GM12873 (cell line): ENCODE measurements at regions not wholly inside any gene's neighbourhood (a gene's known extent, or its start where the extent isn't known, plus 50 kb on each side); places are given as distances from the start of the nearest gene placed in this dataset.

Source experiments
- CTCF ChIP-seq: IDR thresholded peaks from 2 replicates; pipeline ENCODE4 v1.5.1; 2012; ENCODE audit warnings: low read depth, mild to moderate bottlenecking, moderate library complexity, low read length, control low read depth; ENCODE audit not compliant: insufficient read depth; ENCODE audit errors: missing control alignments

GRCh38 chr6:66930559-66931290 lies 1223.7 kb upstream of the EYS start:
- no peak for TF ChIP-seq CTCF

- TF ChIP-seq CTCF, result no peak
Observed at GRCh38 chr6:66926060-66926459, 1219.0 kb upstream of the EYS start.

- no peak for TF ChIP-seq CTCF
Observed at GRCh38 chr6:66913657-66914056, 1206.6 kb upstream of the EYS start.

- no peak for TF ChIP-seq CTCF
Observed at GRCh38 chr6:66902457-66902856, 1195.4 kb upstream of the EYS start.

- no peak for TF ChIP-seq CTCF
Observed at GRCh38 chr6:66900133-66901083, 1193.4 kb upstream of the EYS start.

GRCh38 chr6:66897576-66897975 lies 1190.5 kb upstream of the EYS start:
- no peak for TF ChIP-seq CTCF

GRCh38 chr6:66896415-66896814 lies 1189.4 kb upstream of the EYS start:
- TF ChIP-seq CTCF, result no peak
